ENCODE measurements at regions not wholly inside any gene's neighbourhood (a gene's known extent, or its start where the extent isn't known, plus 50 kb on each side); places are given as distances from the start of the nearest gene placed in this dataset.

GRCh38 chr2:106296182-106296815 lies 102.2 kb upstream of the UXS1 start:
- no peaks in the 10 kb centered on the region for H3K36me3 ChIP-seq (ENCODE audit: control insufficient read depth, insufficient read depth, low read length)
- DNase-seq (ENCODE audit: extremely low read depth, insufficient read length), result no peak
- no peak for TF ChIP-seq CTCF (IDR thresholded peaks at IDR 0.05; ENCODE audit: insufficient read depth, low read length, poor library complexity, severe bottlenecking)
- no peaks in the 10 kb centered on the region for H3K27me3 ChIP-seq (replicated peaks; ENCODE audit: control insufficient read depth, insufficient read depth, low read length)
- peak overlapping the region; percentile 28; the same call in 1 of the 2 replicates for H3K4me3 ChIP-seq (replicated peaks; ENCODE audit: low read depth, low read length)

GRCh38 chr2:106294182-106294581 lies 100.1 kb upstream of the UXS1 start:
- no peak for DNase-seq (ENCODE audit: extremely low read depth, insufficient read length)
- Histone ChIP-seq H3K4me3 (replicated peaks; ENCODE audit: low read depth, low read length) (no peak overlapping the region), H3K27me3 (replicated peaks; ENCODE audit: control insufficient read depth, insufficient read depth, low read length) (no peaks in the 10 kb centered on the region), H3K36me3 (ENCODE audit: control insufficient read depth, insufficient read depth, low read length) (no peaks in the 10 kb centered on the region)
- no peak for TF ChIP-seq CTCF (IDR thresholded peaks at IDR 0.05; ENCODE audit: insufficient read depth, low read length, poor library complexity, severe bottlenecking)

GRCh38 chr2:106293271-106293783 lies 99.2 kb upstream of the UXS1 start:
- H3K4me3 ChIP-seq (replicated peaks; ENCODE audit: low read depth, low read length), result no peak overlapping the region
- no peaks in the 10 kb centered on the region for H3K36me3 ChIP-seq (ENCODE audit: control insufficient read depth, insufficient read depth, low read length)
- TF ChIP-seq CTCF (IDR thresholded peaks at IDR 0.05; ENCODE audit: insufficient read depth, low read length, poor library complexity, severe bottlenecking), result no peak
- no peaks in the 10 kb centered on the region for H3K27me3 ChIP-seq (replicated peaks; ENCODE audit: control insufficient read depth, insufficient read depth, low read length)
- no peak for DNase-seq (ENCODE audit: extremely low read depth, insufficient read length)

GRCh38 chr2:106292627-106293026 lies 98.5 kb upstream of the UXS1 start:
- no peak for DNase-seq (ENCODE audit: extremely low read depth, insufficient read length)
- H3K27me3 ChIP-seq (replicated peaks; ENCODE audit: control insufficient read depth, insufficient read depth, low read length), result no peaks in the 10 kb centered on the region
- H3K36me3 ChIP-seq (ENCODE audit: control insufficient read depth, insufficient read depth, low read length), result no peaks in the 10 kb centered on the region
- no peak overlapping the region for H3K4me3 ChIP-seq (replicated peaks; ENCODE audit: low read depth, low read length)
- TF ChIP-seq CTCF (IDR thresholded peaks at IDR 0.05; ENCODE audit: insufficient read depth, low read length, poor library complexity, severe bottlenecking), result no peak

- no peak for DNase-seq (ENCODE audit: extremely low read depth, insufficient read length)
- Histone ChIP-seq H3K36me3 (ENCODE audit: control insufficient read depth, insufficient read depth, low read length) (no peaks in the 10 kb centered on the region), H3K27me3 (replicated peaks; ENCODE audit: control insufficient read depth, insufficient read depth, low read length) (no peaks in the 10 kb centered on the region; the same call in 1 of the 2 replicates), H3K4me3 (replicated peaks; ENCODE audit: low read depth, low read length) (no peak overlapping the region)
- no peak for TF ChIP-seq CTCF (IDR thresholded peaks at IDR 0.05; ENCODE audit: insufficient read depth, low read length, poor library complexity, severe bottlenecking)
Observed at GRCh38 chr2:106288873-106289272, 94.8 kb upstream of the UXS1 start.
